WERI-Rb-1 (cell line): ENCODE measurements at regions not wholly inside any gene's neighbourhood (a gene's known extent, or its start where the extent isn't known, plus 50 kb on each side); places are given as distances from the start of the nearest gene placed in this dataset.

ENCODE experiments used
- DNase-seq: peaks from one replicate; pipeline ENCODE4 v3.0.0-alpha.2; 2020
- H3K27ac ChIP-seq: fragments of 250-450 bp; sonication (Bioruptor Pico); 2 replicates; pipeline ENCODE4 v1.5.1; 2020; ENCODE audit warnings: mild to moderate bottlenecking, moderate library complexity
- H3K27me3 ChIP-seq: fragments of 250-450 bp; sonication (Bioruptor Pico); 2 replicates; pipeline ENCODE4 v1.5.1; 2021; ENCODE audit warnings: mild to moderate bottlenecking, low read depth, moderate library complexity; ENCODE audit not compliant: insufficient read depth, severe bottlenecking
- H3K36me3 ChIP-seq: fragments of 250-450 bp; sonication (Bioruptor Pico); 2 replicates; pipeline ENCODE4 v1.5.1; 2020; ENCODE audit warnings: mild to moderate bottlenecking, moderate library complexity
- H3K4me3 ChIP-seq: 2 replicates; pipeline ENCODE4 v1.5.1; 2011; ENCODE audit warnings: low read depth, mild to moderate bottlenecking, control low read depth, low read length
- H3K9me3 ChIP-seq: fragments of 250-450 bp; sonication (Bioruptor Pico); 2 replicates; pipeline ENCODE4 v1.5.1; 2021; ENCODE audit warnings: mild to moderate bottlenecking, moderate library complexity; ENCODE audit not compliant: severe bottlenecking
- TF ChIP-seq, protein P1 (sequence below): IDR thresholded peaks from 2 replicates; pipeline ENCODE4 v1.5.1; 2011; ENCODE audit warnings: low read depth, mild to moderate bottlenecking, control low read depth, inconsistent platforms, low read length

DNA sequence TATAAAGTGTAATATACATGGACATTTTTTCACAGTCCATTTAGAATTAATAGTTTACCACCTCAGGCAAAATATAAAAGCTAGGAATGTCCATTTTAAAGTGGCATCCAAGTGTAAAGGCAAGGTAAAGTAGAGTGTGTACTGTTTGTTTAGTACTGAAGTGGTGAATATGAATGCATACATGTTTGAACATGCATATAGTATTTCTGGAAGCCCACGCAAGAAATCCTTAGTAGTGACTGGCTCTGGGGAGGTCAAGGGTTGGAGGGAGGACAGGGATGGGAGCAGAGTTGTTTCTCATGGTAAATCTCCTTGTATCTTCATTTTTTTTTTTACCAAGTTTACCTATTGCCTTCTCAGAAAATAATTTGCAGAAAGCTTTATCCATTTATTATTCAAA lies 129.2 kb downstream of the UNC5CL start:
- Histone ChIP-seq H3K36me3 (no peaks in the 10 kb centered on the region), H3K27ac (no peak overlapping the region), H3K4me3 (no peak overlapping the region), H3K27me3 (no peaks in the 10 kb centered on the region), H3K9me3 (peaks cover 4% of the 10 kb centered on the region)
- DNase-seq: no peak
- TF ChIP-seq, protein P1, sequence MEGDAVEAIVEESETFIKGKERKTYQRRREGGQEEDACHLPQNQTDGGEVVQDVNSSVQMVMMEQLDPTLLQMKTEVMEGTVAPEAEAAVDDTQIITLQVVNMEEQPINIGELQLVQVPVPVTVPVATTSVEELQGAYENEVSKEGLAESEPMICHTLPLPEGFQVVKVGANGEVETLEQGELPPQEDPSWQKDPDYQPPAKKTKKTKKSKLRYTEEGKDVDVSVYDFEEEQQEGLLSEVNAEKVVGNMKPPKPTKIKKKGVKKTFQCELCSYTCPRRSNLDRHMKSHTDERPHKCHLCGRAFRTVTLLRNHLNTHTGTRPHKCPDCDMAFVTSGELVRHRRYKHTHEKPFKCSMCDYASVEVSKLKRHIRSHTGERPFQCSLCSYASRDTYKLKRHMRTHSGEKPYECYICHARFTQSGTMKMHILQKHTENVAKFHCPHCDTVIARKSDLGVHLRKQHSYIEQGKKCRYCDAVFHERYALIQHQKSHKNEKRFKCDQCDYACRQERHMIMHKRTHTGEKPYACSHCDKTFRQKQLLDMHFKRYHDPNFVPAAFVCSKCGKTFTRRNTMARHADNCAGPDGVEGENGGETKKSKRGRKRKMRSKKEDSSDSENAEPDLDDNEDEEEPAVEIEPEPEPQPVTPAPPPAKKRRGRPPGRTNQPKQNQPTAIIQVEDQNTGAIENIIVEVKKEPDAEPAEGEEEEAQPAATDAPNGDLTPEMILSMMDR: no peak

DNA sequence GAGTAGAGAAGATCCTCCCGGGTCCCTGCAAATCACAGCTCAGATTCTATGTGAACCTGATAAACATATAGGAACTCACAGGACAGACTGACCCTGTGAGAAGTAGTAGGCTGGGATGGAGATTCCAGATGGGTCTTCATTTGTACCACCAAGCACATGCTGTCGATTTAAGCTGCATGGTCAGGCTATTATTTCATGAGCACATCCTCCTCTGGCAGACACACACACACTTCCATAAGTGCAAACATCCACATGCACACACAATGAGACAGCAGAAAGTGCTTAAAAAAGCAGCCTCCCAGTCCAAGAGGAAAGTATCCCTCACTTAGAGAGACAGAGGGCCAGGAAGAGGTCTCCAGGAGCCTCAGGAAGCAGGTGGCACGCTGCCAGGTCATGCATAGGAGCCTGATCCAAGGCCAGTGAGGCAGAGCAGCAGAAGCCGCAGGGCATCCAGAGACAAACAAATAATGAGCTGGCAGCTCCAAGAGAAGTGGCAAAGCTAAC lies 131.8 kb downstream of the UNC5CL start:
- H3K36me3 ChIP-seq: no peaks in the 10 kb centered on the region
- DNase-seq: no peak
- peaks cover 3% of the 10 kb centered on the region for H3K27me3 ChIP-seq
- H3K27ac ChIP-seq: no peak overlapping the region
- TF ChIP-seq, protein P1: no peak
- peaks cover 4% of the 10 kb centered on the region for H3K9me3 ChIP-seq
- H3K4me3 ChIP-seq: no peak overlapping the region

DNA sequence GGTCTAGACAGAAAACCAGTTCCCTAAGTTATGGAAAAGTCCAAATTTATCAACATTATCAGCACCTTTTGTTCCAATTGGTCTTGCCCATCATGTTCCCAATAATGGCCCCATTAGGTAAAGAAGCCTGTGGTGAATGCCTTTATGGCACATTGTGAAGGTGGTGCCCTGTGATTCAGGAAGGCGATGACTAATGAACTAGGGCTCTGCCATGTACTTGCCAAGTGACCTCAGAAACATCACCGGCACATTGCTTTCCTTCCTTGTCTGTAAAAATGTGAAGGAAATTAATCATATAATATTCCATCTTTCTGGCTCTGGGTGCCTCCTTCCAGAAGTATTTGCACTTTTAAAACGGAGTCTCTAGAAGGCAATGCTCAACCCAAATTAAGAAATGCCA lies 132.3 kb downstream of the UNC5CL start:
- peaks cover 4% of the 10 kb centered on the region for H3K9me3 ChIP-seq
- TF ChIP-seq, protein P1: no peak
- no peak overlapping the region for H3K27ac ChIP-seq
- H3K4me3 ChIP-seq: no peak overlapping the region
- H3K27me3 ChIP-seq: peaks cover 4% of the 10 kb centered on the region
- DNase-seq: no peak
- no peaks in the 10 kb centered on the region for H3K36me3 ChIP-seq

DNA sequence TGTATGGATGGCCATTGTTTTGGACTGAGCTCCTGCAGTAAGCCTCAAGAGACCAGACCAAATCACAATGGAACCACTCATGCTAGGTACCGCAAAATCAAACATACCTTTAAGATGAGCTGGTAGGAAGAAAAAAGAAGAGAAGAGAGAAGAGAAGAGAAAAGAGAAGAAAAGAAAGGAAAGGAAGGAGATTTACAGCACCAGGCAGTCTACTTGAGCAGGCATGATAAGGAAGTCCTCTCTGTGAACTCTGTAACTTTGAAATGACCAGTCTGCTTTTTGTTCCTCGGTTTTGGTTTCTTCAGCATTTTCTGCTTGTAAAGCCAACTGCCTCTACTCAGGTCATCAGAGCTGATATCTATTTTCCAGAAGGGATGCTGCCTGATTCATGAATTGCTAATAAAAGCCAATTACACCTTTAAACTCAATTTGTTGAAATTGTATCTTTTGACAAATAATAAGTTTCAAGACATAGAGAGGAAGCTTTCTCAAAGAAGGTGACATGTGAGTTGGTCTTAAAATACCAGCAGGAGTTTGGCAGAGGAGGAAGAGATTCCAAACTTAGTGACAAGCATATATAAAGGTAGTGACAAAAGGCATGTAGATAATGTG lies 134.3 kb downstream of the UNC5CL start:
- Histone ChIP-seq H3K36me3 (no peaks in the 10 kb centered on the region), H3K27me3 (peaks cover 4% of the 10 kb centered on the region), H3K9me3 (peaks cover 4% of the 10 kb centered on the region), H3K27ac (no peak overlapping the region), H3K4me3 (no peak overlapping the region)
- TF ChIP-seq, protein P1: no peak
- no peak for DNase-seq

DNA sequence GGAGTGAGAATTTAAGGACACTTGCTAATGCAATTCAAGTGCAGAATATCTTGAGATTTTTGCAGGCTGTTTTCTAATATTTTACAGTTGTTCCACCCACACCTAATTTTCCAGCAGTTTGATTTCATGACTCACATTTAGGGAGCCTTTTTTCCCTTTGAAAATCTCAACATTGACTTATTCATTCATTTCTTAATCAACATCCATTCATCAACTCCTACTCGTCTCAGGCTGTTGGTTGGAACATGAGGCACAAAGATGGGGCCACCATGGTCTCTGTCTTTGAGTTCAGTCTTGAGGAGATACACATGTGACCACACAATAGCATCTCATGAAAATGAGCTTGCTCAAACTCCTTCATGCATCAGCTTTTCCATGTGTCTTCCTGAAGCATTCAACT lies 135.6 kb downstream of the UNC5CL start:
- Histone ChIP-seq H3K4me3 (no peak overlapping the region), H3K9me3 (no peaks in the 10 kb centered on the region), H3K27ac (no peak overlapping the region), H3K36me3 (no peaks in the 10 kb centered on the region), H3K27me3 (peaks cover 4% of the 10 kb centered on the region)
- TF ChIP-seq, protein P1: no peak
- no peak for DNase-seq
